SIG-M5 treated with dmso at 0.1 percent for 504 hours (cell line): ENCODE measurements at regions not wholly inside any gene's neighbourhood (a gene's known extent, or its start where the extent isn't known, plus 50 kb on each side); places are given as distances from the start of the nearest gene placed in this dataset.

Experiments
- DNase-seq: peaks from one replicate; lab custom pipeline; 2025; ENCODE audit not compliant: unreplicated experiment; lab: John Stamatoyannopoulos, UW

- no peak for DNase-seq
These were observed 216.8 kb downstream of the NXNL2 start for GRCh38 chr9:88751781-88752180.

GRCh38 chr9:88753691-88754367, 218.9 kb downstream of the NXNL2 start:
- no peak for DNase-seq

GRCh38 chr9:88754452-88754851, 219.5 kb downstream of the NXNL2 start:
- no peak for DNase-seq

DNA sequence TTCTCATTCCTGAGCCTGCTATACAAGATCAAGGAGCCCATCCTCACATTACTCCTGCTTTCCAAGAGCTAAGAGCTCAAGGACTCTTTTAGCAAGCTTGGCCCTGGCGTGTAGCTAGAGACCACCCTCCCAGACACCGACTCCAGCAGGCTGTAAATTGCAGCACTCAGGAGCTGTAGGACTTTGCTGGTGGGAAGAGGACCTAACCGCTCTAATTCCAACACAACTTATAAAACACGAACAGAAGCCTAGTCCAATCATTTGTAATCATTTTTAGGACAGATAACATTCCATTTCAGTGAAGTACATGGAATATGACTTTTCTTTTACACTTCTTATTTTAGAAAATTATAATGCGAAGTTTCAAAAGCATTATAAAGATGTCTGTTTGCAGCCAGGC, 219.9 kb downstream of the NXNL2 start:
- DNase-seq: no peak

DNA sequence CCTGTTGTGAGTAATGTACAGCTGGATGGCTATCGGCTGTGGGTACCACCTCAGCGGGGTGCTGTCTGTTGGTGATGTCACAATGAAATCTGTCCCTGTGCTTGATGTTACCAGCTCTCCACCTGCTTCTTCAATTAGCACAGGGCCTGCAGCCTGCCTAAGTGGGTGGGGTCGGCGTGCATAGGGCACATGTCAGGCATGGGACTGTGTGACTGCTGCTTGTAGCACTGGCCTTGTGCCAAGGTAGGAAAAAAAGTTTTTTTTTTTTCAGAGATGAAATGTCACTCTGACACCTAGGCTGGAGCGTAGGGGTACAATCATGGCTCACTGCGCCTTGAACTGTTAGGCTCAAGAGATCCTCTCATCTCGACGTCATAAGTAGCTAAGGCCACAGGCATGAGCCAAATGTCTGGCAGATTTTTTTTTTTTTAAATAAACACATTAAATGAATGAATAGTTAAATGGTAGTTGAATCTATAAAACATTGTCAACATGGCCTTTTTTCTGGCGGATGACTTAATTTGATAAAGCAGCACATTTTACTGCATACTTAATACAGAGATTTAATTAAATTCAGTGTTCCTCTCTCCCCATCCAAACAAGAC, 222.5 kb downstream of the NXNL2 start:
- DNase-seq: no peak

DNA sequence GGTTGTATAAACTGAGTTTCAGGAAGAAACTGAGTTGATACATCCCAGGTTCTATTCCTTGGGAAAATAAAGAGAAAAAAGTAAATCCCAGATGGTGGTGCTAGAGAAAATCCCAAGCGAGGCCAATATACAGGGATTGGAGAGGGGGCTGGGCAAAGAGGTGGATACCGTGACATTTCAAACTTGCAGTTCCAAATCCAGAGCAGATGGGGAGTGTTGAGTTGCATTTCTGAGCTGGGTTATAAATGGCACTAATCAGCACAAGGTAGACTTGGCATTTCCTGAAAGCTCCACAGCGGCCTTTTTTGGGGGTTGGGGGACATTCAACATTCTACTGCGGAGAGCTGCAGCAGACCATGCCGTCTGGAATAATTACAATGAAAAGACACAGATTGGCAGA, 224.4 kb downstream of the NXNL2 start:
- no peak for DNase-seq

DNA sequence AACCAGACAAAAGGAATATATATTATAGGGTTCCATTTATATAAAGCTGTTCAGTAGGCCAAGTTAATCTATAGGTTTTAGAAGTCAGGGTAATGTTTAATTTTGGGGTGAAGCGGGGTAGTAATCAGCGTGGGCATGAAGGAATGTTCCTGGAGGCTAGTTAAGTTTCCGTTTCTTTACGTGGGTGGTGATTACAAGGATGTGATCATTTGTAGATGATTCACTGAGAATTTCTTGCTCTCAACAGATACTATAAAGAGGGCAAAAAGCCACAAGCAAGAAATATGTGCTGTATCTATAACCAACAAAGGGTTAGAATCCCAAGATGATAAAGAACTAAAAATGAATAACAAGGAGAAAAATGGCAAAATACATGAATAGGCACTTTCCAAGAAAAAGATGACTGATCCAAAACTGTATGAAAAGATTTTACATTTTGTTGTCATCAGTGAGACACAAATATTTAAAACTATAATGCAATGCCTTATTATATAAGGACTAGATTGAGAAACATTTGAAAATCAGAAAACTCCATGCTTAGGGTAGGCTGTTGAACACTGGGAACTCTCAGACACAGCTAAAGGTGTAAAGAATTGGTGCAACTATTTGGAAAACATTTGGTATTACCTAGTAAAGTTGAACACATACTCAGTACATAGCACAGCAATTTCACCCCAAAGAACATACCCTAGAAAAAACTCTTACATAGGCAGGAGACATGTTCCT, 224.3 kb upstream of the S1PR3 start:
- no peak for DNase-seq

GRCh38 chr9:88767504-88767790, 223.8 kb upstream of the S1PR3 start:
- DNase-seq: no peak

DNA sequence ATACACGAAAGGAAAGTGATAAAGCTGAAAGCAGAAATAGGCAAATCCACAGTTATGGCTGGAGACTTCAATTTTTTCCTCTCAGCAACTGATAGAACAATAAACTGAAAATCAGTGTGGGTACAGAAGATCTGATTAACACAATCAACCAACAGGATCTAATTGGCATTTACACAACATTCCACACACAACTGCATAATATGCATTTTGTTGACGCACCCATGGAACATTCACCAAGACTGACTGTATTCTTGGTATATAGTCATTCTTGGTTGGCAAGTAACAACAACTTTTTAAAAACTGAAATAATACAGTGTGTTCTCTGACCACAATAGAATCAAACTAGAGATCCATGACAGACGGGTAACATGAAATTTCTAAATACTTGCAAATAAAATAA, 218.7 kb upstream of the S1PR3 start:
- DNase-seq: no peak

- no peak for DNase-seq
These were observed 218.1 kb upstream of the S1PR3 start for GRCh38 chr9:88773126-88773525.

- DNase-seq: no peak
These were observed 217.5 kb upstream of the S1PR3 start for GRCh38 chr9:88773627-88774244.

- DNase-seq: peak; percentile 7
These were observed 216.2 kb upstream of the S1PR3 start for GRCh38 chr9:88775037-88775471.

DNA sequence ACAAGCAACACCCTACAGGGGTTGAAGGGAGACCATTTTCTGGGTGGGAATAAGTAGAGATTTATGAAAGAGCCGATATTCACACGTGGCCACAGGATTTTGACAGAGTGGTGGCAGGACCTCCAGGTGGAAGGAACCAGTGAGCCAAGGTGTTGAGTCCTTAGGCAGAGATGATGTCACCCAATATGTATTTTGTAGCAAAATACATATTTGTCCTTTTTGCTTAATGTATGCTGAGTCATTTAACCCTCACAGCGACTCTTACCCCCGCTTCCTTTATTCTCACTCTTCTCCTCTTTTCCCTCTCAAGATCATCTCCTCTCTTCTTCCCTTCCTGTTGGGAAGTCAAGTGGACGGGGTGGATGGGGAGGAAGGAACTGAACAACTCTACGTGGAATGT, 215.7 kb upstream of the S1PR3 start:
- peak; percentile 36 for DNase-seq

- DNase-seq: no peak
These were observed 215.3 kb upstream of the S1PR3 start for GRCh38 chr9:88775966-88776365.

DNA sequence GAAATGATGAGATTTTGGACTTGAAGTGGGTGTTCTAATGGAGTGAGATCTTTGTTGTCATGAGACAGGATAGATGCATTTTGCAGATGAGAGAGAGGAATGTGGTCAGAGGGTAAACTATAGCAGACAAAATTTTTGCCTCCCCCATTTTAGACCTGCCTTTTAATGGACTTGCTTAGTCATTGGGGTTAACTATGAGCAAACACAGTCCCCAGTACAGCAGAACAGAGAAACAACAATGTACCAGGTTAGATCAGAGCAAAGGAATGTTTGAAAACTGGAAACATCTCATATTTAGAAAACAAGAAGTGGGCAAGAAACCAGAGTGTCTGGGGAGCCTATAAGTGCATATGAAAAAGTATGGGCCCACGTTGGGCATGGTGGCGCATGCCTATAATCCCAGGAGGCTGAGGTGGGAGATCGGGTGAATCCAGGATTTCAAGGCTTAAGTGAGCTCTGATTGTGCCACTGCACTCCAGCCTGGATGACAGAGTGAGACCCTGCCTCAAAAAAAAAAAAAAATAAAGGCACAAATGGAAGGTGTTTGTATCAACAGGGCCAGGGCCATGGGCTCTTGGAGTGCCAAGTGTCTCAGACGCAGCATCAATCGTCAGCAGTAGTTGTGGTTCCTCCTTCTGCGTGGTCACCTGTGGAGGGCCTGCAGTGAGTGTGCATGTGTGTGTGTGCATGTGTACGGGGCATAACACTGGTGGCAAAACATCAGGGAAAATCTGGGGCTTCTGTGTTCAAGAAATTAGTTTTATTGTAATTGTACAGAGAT, 214.4 kb upstream of the S1PR3 start:
- DNase-seq: peak; percentile 35

GRCh38 chr9:88777498-88778312, 213.6 kb upstream of the S1PR3 start:
- no peak for DNase-seq

DNA sequence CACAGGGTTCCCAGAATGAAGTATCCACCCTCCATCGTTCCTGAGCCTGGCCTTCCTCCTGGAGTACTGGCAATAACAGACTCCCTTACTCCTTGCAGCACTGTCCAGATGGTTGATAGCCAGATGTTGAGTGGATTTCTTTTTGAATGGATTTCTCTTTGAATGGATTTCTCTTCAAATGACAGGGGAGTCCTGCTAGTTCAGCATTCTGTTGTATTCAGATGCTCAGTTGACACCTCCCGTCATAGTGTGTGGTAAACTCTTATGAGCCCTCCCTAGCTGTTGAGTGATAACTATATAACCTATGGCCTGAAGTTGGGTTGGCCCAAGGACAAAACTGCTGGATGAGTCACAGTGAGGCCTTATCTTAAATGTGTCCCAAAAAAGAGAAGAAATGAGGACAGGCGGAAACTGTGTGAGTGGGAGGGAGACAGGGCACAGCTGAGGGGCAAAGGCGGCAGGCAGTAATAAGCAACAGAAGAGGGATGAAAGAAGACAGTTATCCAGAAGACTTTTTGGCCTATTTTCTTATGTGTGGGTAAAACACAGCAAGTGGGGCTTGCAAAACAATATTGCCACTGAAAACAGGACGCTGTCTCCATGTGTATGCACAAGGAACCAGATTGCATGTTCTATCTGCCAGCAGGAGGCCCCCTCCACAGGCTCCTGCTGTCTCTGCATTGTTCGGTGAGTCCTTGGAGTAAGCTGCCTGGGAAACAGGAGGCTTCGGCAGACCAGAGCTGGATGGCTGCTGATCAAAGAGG, 209.5 kb upstream of the S1PR3 start:
- peak; percentile 72 for DNase-seq

DNA sequence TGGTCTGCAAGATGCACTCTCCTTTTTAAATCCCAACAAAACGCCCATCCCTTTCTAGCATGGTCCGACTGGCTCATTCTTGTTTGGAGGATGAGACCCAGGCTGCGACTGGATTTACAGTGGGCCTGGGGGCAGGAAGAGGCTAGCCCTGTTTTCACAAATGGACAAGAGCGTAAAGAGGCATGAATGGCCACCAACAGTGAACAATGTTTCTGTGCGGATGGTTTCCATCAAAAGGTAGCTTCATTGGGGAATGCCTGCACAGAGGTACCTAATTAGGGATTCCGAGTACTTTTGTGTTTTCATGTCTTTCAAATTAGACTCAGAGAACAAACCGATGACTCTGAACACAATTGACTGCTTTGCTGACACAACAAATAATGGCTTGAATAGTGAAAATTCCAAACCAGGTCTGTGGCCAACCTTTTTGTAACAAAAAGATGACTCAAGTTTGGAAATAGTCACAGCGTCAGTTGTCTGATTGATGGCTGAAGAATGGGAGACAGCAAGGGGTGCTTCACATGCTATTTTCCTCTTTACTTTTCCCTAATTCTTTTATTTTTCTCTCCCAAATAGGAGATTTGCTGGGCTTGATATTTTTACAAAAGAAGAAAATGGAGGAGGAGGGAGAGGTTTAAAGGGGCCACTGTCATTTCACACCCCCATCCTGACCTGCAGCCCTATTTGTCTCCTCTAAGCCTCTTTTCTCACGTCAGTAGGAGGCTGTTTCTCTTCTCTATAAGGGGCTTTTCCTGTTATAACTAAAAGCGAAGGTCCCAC, 208.1 kb upstream of the S1PR3 start:
- DNase-seq: no peak

- no peak for DNase-seq
These were observed 207.6 kb upstream of the S1PR3 start for GRCh38 chr9:88783711-88784083.
